ENCODE measurements at regions not wholly inside any gene's neighbourhood (a gene's known extent, or its start where the extent isn't known, plus 50 kb on each side); places are given as distances from the start of the nearest gene placed in this dataset.

GRCh38 chr6:170069611-170070010, 221.3 kb downstream of the DLL1 start:
- peaks cover 35% of the 10 kb centered on the region for H3K27me3 Mint-ChIP-seq (ENCODE audit: low read depth)
- no peak overlapping the region for H3K4me3 Mint-ChIP-seq
- no peaks in the 10 kb centered on the region for H3K36me3 Mint-ChIP-seq (ENCODE audit: low read depth)
- no peak for DNase-seq (ENCODE audit: low spot score)
- H3K9me3 Mint-ChIP-seq, result peaks cover 4% of the 10 kb centered on the region
- no peak overlapping the region for H3K27ac Mint-ChIP-seq
- H3K4me1 Mint-ChIP-seq (ENCODE audit: low read depth), result no peaks in the 10 kb centered on the region

GRCh38 chr6:170068496-170068895, 222.4 kb downstream of the DLL1 start:
- DNase-seq (ENCODE audit: low spot score), result no peak
- H3K36me3 Mint-ChIP-seq (ENCODE audit: low read depth), result no peaks in the 10 kb centered on the region
- no peak overlapping the region for H3K27ac Mint-ChIP-seq
- no peaks in the 10 kb centered on the region for H3K4me1 Mint-ChIP-seq (ENCODE audit: low read depth)
- H3K4me3 Mint-ChIP-seq, result no peak overlapping the region
- peaks cover 31% of the 10 kb centered on the region for H3K27me3 Mint-ChIP-seq (ENCODE audit: low read depth)
- H3K9me3 Mint-ChIP-seq, result peaks cover 4% of the 10 kb centered on the region

- H3K4me3 Mint-ChIP-seq, result no peak overlapping the region
- H3K27ac Mint-ChIP-seq, result no peak overlapping the region
- H3K36me3 Mint-ChIP-seq (ENCODE audit: low read depth), result no peaks in the 10 kb centered on the region
- H3K27me3 Mint-ChIP-seq (ENCODE audit: low read depth), result peaks cover 27% of the 10 kb centered on the region
- H3K9me3 Mint-ChIP-seq, result peaks cover 4% of the 10 kb centered on the region
- no peaks in the 10 kb centered on the region for H3K4me1 Mint-ChIP-seq (ENCODE audit: low read depth)
- no peak for DNase-seq (ENCODE audit: low spot score)
These were observed 222.9 kb downstream of the DLL1 start for GRCh38 chr6:170067923-170068360.

- H3K36me3 Mint-ChIP-seq (ENCODE audit: low read depth), result no peaks in the 10 kb centered on the region
- H3K4me3 Mint-ChIP-seq, result no peak overlapping the region
- DNase-seq (ENCODE audit: low spot score), result no peak
These were observed 223.7 kb downstream of the DLL1 start for GRCh38 chr6:170067181-170067641.

GRCh38 chr6:170066679-170067078, 224.2 kb downstream of the DLL1 start:
- Mint-ChIP-seq H3K4me3 (no peak overlapping the region), H3K4me1 (ENCODE audit: low read depth) (no peaks in the 10 kb centered on the region), H3K36me3 (ENCODE audit: low read depth) (no peaks in the 10 kb centered on the region), H3K27ac (no peak overlapping the region), H3K27me3 (ENCODE audit: low read depth) (peaks cover 20% of the 10 kb centered on the region), H3K9me3 (peaks cover 4% of the 10 kb centered on the region)
- DNase-seq (ENCODE audit: low spot score), result no peak

More at GRCh38 chr6:170067181-170067641, 223.7 kb downstream of the DLL1 start:
- Mint-ChIP-seq H3K4me1 (ENCODE audit: low read depth) (no peaks in the 10 kb centered on the region), H3K27ac (no peak overlapping the region), H3K9me3 (peaks cover 4% of the 10 kb centered on the region), H3K27me3 (ENCODE audit: low read depth) (peaks cover 24% of the 10 kb centered on the region)

- H3K9me3 Mint-ChIP-seq, result no peaks in the 10 kb centered on the region
- no peak overlapping the region for H3K4me3 Mint-ChIP-seq
- no peak for DNase-seq (ENCODE audit: low spot score)
- no peak overlapping the region for H3K27ac Mint-ChIP-seq
- no peaks in the 10 kb centered on the region for H3K27me3 Mint-ChIP-seq (ENCODE audit: low read depth)
- H3K4me1 Mint-ChIP-seq (ENCODE audit: low read depth), result no peaks in the 10 kb centered on the region
- no peaks in the 10 kb centered on the region for H3K36me3 Mint-ChIP-seq (ENCODE audit: low read depth)
These were observed 226.9 kb downstream of the DLL1 start for GRCh38 chr6:170063851-170064602.

- DNase-seq (ENCODE audit: low spot score), result no peak
- H3K27ac Mint-ChIP-seq, result no peak overlapping the region
- H3K36me3 Mint-ChIP-seq (ENCODE audit: low read depth), result no peaks in the 10 kb centered on the region
- H3K4me1 Mint-ChIP-seq (ENCODE audit: low read depth), result no peaks in the 10 kb centered on the region
- no peaks in the 10 kb centered on the region for H3K27me3 Mint-ChIP-seq (ENCODE audit: low read depth)
- H3K9me3 Mint-ChIP-seq, result no peaks in the 10 kb centered on the region
- H3K4me3 Mint-ChIP-seq, result no peak overlapping the region
These were observed 227.4 kb downstream of the DLL1 start for GRCh38 chr6:170063431-170063830.

GRCh38 chr6:170062915-170063241, 228.0 kb downstream of the DLL1 start:
- no peaks in the 10 kb centered on the region for H3K4me1 Mint-ChIP-seq (ENCODE audit: low read depth)
- DNase-seq (ENCODE audit: low spot score), result no peak
- H3K27ac Mint-ChIP-seq, result no peak overlapping the region
- H3K4me3 Mint-ChIP-seq, result no peak overlapping the region
- H3K36me3 Mint-ChIP-seq (ENCODE audit: low read depth), result no peaks in the 10 kb centered on the region
- H3K9me3 Mint-ChIP-seq, result no peaks in the 10 kb centered on the region
- no peaks in the 10 kb centered on the region for H3K27me3 Mint-ChIP-seq (ENCODE audit: low read depth)

GRCh38 chr6:170062209-170062914, 228.5 kb downstream of the DLL1 start:
- no peaks in the 10 kb centered on the region for H3K9me3 Mint-ChIP-seq

GRCh38 chr6:170058878-170059485, 231.9 kb downstream of the DLL1 start:
- no peak overlapping the region for H3K27ac Mint-ChIP-seq

More at GRCh38 chr6:170062209-170062914, 228.5 kb downstream of the DLL1 start:
- no peaks in the 10 kb centered on the region for H3K4me1 Mint-ChIP-seq (ENCODE audit: low read depth)
- no peak overlapping the region for H3K4me3 Mint-ChIP-seq
- no peaks in the 10 kb centered on the region for H3K36me3 Mint-ChIP-seq (ENCODE audit: low read depth)
- H3K27ac Mint-ChIP-seq, result no peak overlapping the region
- DNase-seq (ENCODE audit: low spot score), result no peak
- no peaks in the 10 kb centered on the region for H3K27me3 Mint-ChIP-seq (ENCODE audit: low read depth)

GRCh38 chr6:170057961-170058877, 232.7 kb downstream of the DLL1 start:
- Mint-ChIP-seq H3K9me3 (no peaks in the 10 kb centered on the region), H3K27me3 (ENCODE audit: low read depth) (no peaks in the 10 kb centered on the region), H3K4me1 (ENCODE audit: low read depth) (no peaks in the 10 kb centered on the region), H3K36me3 (ENCODE audit: low read depth) (no peaks in the 10 kb centered on the region), H3K27ac (no peak overlapping the region), H3K4me3 (no peak overlapping the region)
- DNase-seq (ENCODE audit: low spot score), result no peak

More at GRCh38 chr6:170058878-170059485, 231.9 kb downstream of the DLL1 start:
- H3K36me3 Mint-ChIP-seq (ENCODE audit: low read depth), result no peaks in the 10 kb centered on the region
- no peak for DNase-seq (ENCODE audit: low spot score)
- no peaks in the 10 kb centered on the region for H3K27me3 Mint-ChIP-seq (ENCODE audit: low read depth)
- no peaks in the 10 kb centered on the region for H3K4me1 Mint-ChIP-seq (ENCODE audit: low read depth)
- no peak overlapping the region for H3K4me3 Mint-ChIP-seq
- no peaks in the 10 kb centered on the region for H3K9me3 Mint-ChIP-seq

- Mint-ChIP-seq H3K36me3 (ENCODE audit: low read depth) (no peaks in the 10 kb centered on the region), H3K27ac (no peak overlapping the region), H3K27me3 (ENCODE audit: low read depth) (no peaks in the 10 kb centered on the region), H3K4me1 (ENCODE audit: low read depth) (no peaks in the 10 kb centered on the region), H3K4me3 (no peak overlapping the region), H3K9me3 (no peaks in the 10 kb centered on the region)
- no peak for DNase-seq (ENCODE audit: low spot score)
These were observed 233.7 kb downstream of the DLL1 start for GRCh38 chr6:170057034-170057734.

GRCh38 chr6:170056278-170056711, 234.6 kb downstream of the DLL1 start:
- Mint-ChIP-seq H3K9me3 (no peaks in the 10 kb centered on the region), H3K27me3 (ENCODE audit: low read depth) (no peaks in the 10 kb centered on the region), H3K27ac (no peak overlapping the region)

More at GRCh38 chr6:170056278-170056711, 234.6 kb downstream of the DLL1 start:
- Mint-ChIP-seq H3K4me3 (no peak overlapping the region), H3K36me3 (ENCODE audit: low read depth) (no peaks in the 10 kb centered on the region), H3K4me1 (ENCODE audit: low read depth) (no peaks in the 10 kb centered on the region)
- no peak for DNase-seq (ENCODE audit: low spot score)

Data from T-helper 2 cell treated with Interferon-gamma antibody and Interleukin-4, amounts not matched to agents 5 μg/mL and 100 μg/mL, for 36 hours (primary cell).